Gastroesophageal sphincter (tissue), 4 donors: ENCODE measurements at regions not wholly inside any gene's neighbourhood (a gene's known extent, or its start where the extent isn't known, plus 50 kb on each side); places are given as distances from the start of the nearest gene placed in this dataset.

Experiments used
- ATAC-seq: fragments of 150-250 bp; one replicate; pipeline ENCODE4 v1.9.1; 2016; ENCODE audit warnings: mild to moderate bottlenecking, moderate library complexity
- H3K27ac ChIP-seq, 4 donors: fragments of 200-600 bp; sonication (generic) in 3 of 4; 1 replicate in 3 of 4; 2 replicates in 1 of 4; pipeline ENCODE4 v1.5.1; 2016 to 2019
- H3K27me3 ChIP-seq: fragments of 200-600 bp; sonication (generic); one replicate; pipeline ENCODE4 v1.5.1; 2019
- H3K36me3 ChIP-seq, 2 donors: fragments of 200-600 bp; sonication (generic); one replicate each; pipeline ENCODE4 v1.5.1; 2019; ENCODE audit warnings: control low read depth in 1 of 2
- H3K4me1 ChIP-seq, 3 donors: fragments of 200-600 bp; sonication (generic); 1 replicate in 2 of 3; 2 replicates in 1 of 3; pipeline ENCODE4 v1.5.1; 2016 to 2019; ENCODE audit warnings: control low read depth in 2 of 3
- H3K4me3 ChIP-seq, 2 donors: fragments of 200-600 bp; sonication (generic); one replicate each; pipeline ENCODE4 v1.5.1; 2019; ENCODE audit warnings: mild to moderate bottlenecking in 1 of 2, moderate library complexity in 1 of 2
- H3K9me3 ChIP-seq, 3 donors: fragments of 200-600 bp; sonication (generic); one replicate each; pipeline ENCODE4 v1.5.1; 2017 to 2019; ENCODE audit warnings: control low read depth in 2 of 3
- CTCF ChIP-seq, 4 experiments: fragments of 200-600 bp in 2 of 4; fragments of 450-650 bp in 2 of 4; sonication (generic) in 1 of 4; IDR thresholded peaks; one replicate each; pipeline ENCODE4 v1.5.1; 2017 to 2019; ENCODE audit warnings: antibody characterized with exemption in 4 of 4, mild to moderate bottlenecking in 2 of 4, moderate library complexity in 2 of 4
- EP300 ChIP-seq: sonication (generic); formaldehyde crosslinking; IDR thresholded peaks from one replicate; pipeline ENCODE4 v1.6.1; 2017; ENCODE audit warnings: antibody characterized with exemption, mild to moderate bottlenecking
- POLR2A ChIP-seq, 2 donors: fragments of 450-650 bp; IDR thresholded peaks; one replicate each; pipeline ENCODE4 v1.6.1; 2017; ENCODE audit warnings: antibody characterized with exemption in 2 of 2, mild to moderate bottlenecking in 2 of 2, moderate library complexity in 1 of 2
- POLR2AphosphoS5 ChIP-seq: sonication (generic); formaldehyde crosslinking; IDR thresholded peaks from one replicate; pipeline ENCODE4 v1.6.1; 2017; ENCODE audit warnings: antibody characterized with exemption
- WGBS, 2 donors: methylation state at CpG; one replicate each; pipeline ENCODE4 v1.1.5; 2018; ENCODE audit warnings: low coverage in 1 of 2; 5-methylcytosine and 5-hydroxymethylcytosine counted together

- Histone ChIP-seq H3K27me3 (no peaks in the 10 kb centered on the region), H3K36me3 (no peaks in the 10 kb centered on the region), H3K4me3 (no peak overlapping the region), H3K4me1 (no peaks in the 10 kb centered on the region), H3K9me3 (no peaks in the 10 kb centered on the region), H3K27ac (no peak overlapping the region)
- 43 to 44% methylated on average over 2 of the region's 2 CpGs for WGBS, 2 donors
- no peak for ATAC-seq
- TF ChIP-seq EP300 (no peak), POLR2AphosphoS5 (no peak), CTCF (IDR thresholded peaks at IDR 0.05) (no peak), POLR2A (IDR thresholded peaks at IDR 0.05) (no peak)
Observed at GRCh38 chr3:86787091-86787490, 203.9 kb downstream of the VGLL3 start.

GRCh38 chr3:86785386-86785785 is 205.6 kb downstream of the VGLL3 start:
- Histone ChIP-seq H3K36me3 (no peaks in the 10 kb centered on the region), H3K4me3 (no peak overlapping the region), H3K27ac (no peak overlapping the region), H3K4me1 (no peaks in the 10 kb centered on the region), H3K9me3 (no peaks in the 10 kb centered on the region), H3K27me3 (no peaks in the 10 kb centered on the region)
- peak; percentile 25 for ATAC-seq
- 23 to 26% methylated on average over 1 of the region's 1 CpG for WGBS, 2 donors
- TF ChIP-seq POLR2A (IDR thresholded peaks at IDR 0.05) (no peak), CTCF (IDR thresholded peaks at IDR 0.05) (peak in 1 of 4 experiments; percentile 38)

GRCh38 chr3:86782866-86783265 is 208.1 kb downstream of the VGLL3 start:
- Histone ChIP-seq H3K36me3 (no peaks in the 10 kb centered on the region), H3K4me1 (no peaks in the 10 kb centered on the region), H3K27me3 (no peaks in the 10 kb centered on the region), H3K4me3 (no peak overlapping the region), H3K9me3 (no peaks in the 10 kb centered on the region), H3K27ac (no peak overlapping the region)
- 16 to 45% methylated on average over 3 to 4 of the region's 4 CpGs for WGBS, 2 donors
- no peak for ATAC-seq
- TF ChIP-seq CTCF (IDR thresholded peaks at IDR 0.05) (no peak), EP300 (no peak), POLR2A (IDR thresholded peaks at IDR 0.05) (no peak), POLR2AphosphoS5 (no peak)

GRCh38 chr3:86782286-86782685 is 208.7 kb downstream of the VGLL3 start:
- Histone ChIP-seq H3K27me3 (no peaks in the 10 kb centered on the region), H3K9me3 (no peaks in the 10 kb centered on the region), H3K4me3 (no peak overlapping the region), H3K27ac (no peak overlapping the region), H3K4me1 (no peaks in the 10 kb centered on the region), H3K36me3 (no peaks in the 10 kb centered on the region)
- ATAC-seq, result no peak
- TF ChIP-seq EP300, result no peak
- no peak for TF ChIP-seq POLR2A (IDR thresholded peaks at IDR 0.05)
- TF ChIP-seq CTCF (IDR thresholded peaks at IDR 0.05), result no peak
- TF ChIP-seq POLR2AphosphoS5, result no peak
- 0% methylated on average over 1 to 2 of the region's 2 CpGs for WGBS, 2 donors

- 25 to 26% methylated on average over 3 of the region's 3 CpGs for WGBS, 2 donors
- no peak overlapping the region for H3K27ac ChIP-seq
- H3K4me1 ChIP-seq, result no peaks in the 10 kb centered on the region
- no peaks in the 10 kb centered on the region for H3K9me3 ChIP-seq
- no peak overlapping the region for H3K4me3 ChIP-seq
- H3K36me3 ChIP-seq, result no peaks in the 10 kb centered on the region
- no peak for ATAC-seq
- TF ChIP-seq CTCF (IDR thresholded peaks at IDR 0.05) (peak; percentile 34 to 58 (median 46)), POLR2A (IDR thresholded peaks at IDR 0.05) (no peak)
- no peaks in the 10 kb centered on the region for H3K27me3 ChIP-seq
Observed at GRCh38 chr3:86774082-86774691, 216.8 kb downstream of the VGLL3 start.
